Renal cortex interstitium (tissue), 11 donors: ENCODE measurements at regions not wholly inside any gene's neighbourhood (a gene's known extent, or its start where the extent isn't known, plus 50 kb on each side); places are given as distances from the start of the nearest gene placed in this dataset.

Source experiments
- DNase-seq, 11 donors: peaks; one replicate each; pipeline ENCODE4 v3.0.0-alpha.2; 2013; ENCODE audit warnings: low read depth in 9 of 11, low spot score in 4 of 11; ENCODE audit errors: extremely low read depth in 1 of 11

GRCh38 chr2:163213661-163214081, 375.1 kb upstream of the KCNH7 start:
- no peak for DNase-seq

GRCh38 chr2:163210430-163210918, 371.9 kb upstream of the KCNH7 start:
- DNase-seq, result no peak

- peak in 6 of 11 donors; percentile 0 to 22 (median 6) for DNase-seq
Measured at GRCh38 chr2:163207693-163208370, 369.3 kb upstream of the KCNH7 start.

GRCh38 chr2:163205589-163206254, 367.2 kb upstream of the KCNH7 start:
- DNase-seq, result no peak

- DNase-seq, result no peak
Measured at GRCh38 chr2:163200741-163201140, 362.2 kb upstream of the KCNH7 start.

- no peak for DNase-seq
Measured at GRCh38 chr2:163198972-163199371, 360.4 kb upstream of the KCNH7 start.

GRCh38 chr2:163198007-163198406, 359.4 kb upstream of the KCNH7 start:
- no peak for DNase-seq

- DNase-seq, result peak in 3 of 11 donors; percentile 9 to 25 (median 13)
Measured at GRCh38 chr2:163191372-163191771, 352.8 kb upstream of the KCNH7 start.

- DNase-seq, result no peak
Measured at GRCh38 chr2:163187995-163188655, 349.6 kb upstream of the KCNH7 start.

GRCh38 chr2:163187119-163187518, 348.6 kb upstream of the KCNH7 start:
- DNase-seq, result no peak

GRCh38 chr2:163185160-163185559, 346.6 kb upstream of the KCNH7 start:
- no peak for DNase-seq

- no peak for DNase-seq
Measured at GRCh38 chr2:163182764-163183354, 344.3 kb upstream of the KCNH7 start.

- no peak for DNase-seq
Measured at GRCh38 chr2:163177592-163177991, 339.0 kb upstream of the KCNH7 start.

- DNase-seq, result no peak
Measured at GRCh38 chr2:163175294-163175693, 336.7 kb upstream of the KCNH7 start.

- no peak for DNase-seq
Measured at GRCh38 chr2:163173591-163173990, 335.0 kb upstream of the KCNH7 start.

- DNase-seq, result no peak
Measured at GRCh38 chr2:163171786-163172530, 333.4 kb upstream of the KCNH7 start.

GRCh38 chr2:163157891-163158496, 319.4 kb upstream of the KCNH7 start:
- no peak for DNase-seq

- no peak for DNase-seq
Measured at GRCh38 chr2:163157411-163157810, 318.8 kb upstream of the KCNH7 start.

GRCh38 chr2:163155925-163156324, 317.4 kb upstream of the KCNH7 start:
- no peak for DNase-seq
